ENCODE measurements at regions not wholly inside any gene's neighbourhood (a gene's known extent, or its start where the extent isn't known, plus 50 kb on each side); places are given as distances from the start of the nearest gene placed in this dataset.

- no peak for TF ChIP-seq JUND (IDR thresholded peaks at IDR 0.05)
- no peak for TF ChIP-seq EZH2 (IDR thresholded peaks at IDR 0.05)
- TF ChIP-seq, protein P1, sequence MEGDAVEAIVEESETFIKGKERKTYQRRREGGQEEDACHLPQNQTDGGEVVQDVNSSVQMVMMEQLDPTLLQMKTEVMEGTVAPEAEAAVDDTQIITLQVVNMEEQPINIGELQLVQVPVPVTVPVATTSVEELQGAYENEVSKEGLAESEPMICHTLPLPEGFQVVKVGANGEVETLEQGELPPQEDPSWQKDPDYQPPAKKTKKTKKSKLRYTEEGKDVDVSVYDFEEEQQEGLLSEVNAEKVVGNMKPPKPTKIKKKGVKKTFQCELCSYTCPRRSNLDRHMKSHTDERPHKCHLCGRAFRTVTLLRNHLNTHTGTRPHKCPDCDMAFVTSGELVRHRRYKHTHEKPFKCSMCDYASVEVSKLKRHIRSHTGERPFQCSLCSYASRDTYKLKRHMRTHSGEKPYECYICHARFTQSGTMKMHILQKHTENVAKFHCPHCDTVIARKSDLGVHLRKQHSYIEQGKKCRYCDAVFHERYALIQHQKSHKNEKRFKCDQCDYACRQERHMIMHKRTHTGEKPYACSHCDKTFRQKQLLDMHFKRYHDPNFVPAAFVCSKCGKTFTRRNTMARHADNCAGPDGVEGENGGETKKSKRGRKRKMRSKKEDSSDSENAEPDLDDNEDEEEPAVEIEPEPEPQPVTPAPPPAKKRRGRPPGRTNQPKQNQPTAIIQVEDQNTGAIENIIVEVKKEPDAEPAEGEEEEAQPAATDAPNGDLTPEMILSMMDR (IDR thresholded peaks at IDR 0.05 in 2 of 3, conservative IDR thresholded peaks at IDR 0.05 in 1 of 3; ENCODE audit: borderline replicate concordance in 1 of 3, insufficient read depth in 1 of 3, low read depth in 2 of 3, low read length in 2 of 3), result no peak
- no peak for TF ChIP-seq POLR2AphosphoS5 (IDR thresholded peaks at IDR 0.05; ENCODE audit: low read depth, low read length)
- TF ChIP-seq MAX (IDR thresholded peaks at IDR 0.05), result no peak
- no peak for TF ChIP-seq ZNF274 (IDR thresholded peaks at IDR 0.05; ENCODE audit: low read depth, low read length)
- TF ChIP-seq EGR1 (IDR thresholded peaks at IDR 0.05; ENCODE audit: low read depth), result no peak
- no peak for TF ChIP-seq RAD21 (IDR thresholded peaks at IDR 0.05; ENCODE audit: low read depth)
- no peak for TF ChIP-seq ZBTB33 (IDR thresholded peaks at IDR 0.05; ENCODE audit: extremely low read depth, insufficient replicate concordance, low read length)
- no peak for TF ChIP-seq EZH2phosphoT487 (IDR thresholded peaks at IDR 0.05; ENCODE audit: borderline replicate concordance)
- no peak for TF ChIP-seq TCF7L2 (IDR thresholded peaks at IDR 0.05; ENCODE audit: borderline replicate concordance, extremely low read depth, insufficient read depth, insufficient read length)
- TF ChIP-seq CBX3 (IDR thresholded peaks at IDR 0.05; ENCODE audit: low read depth), result no peak
- no peak for TF ChIP-seq POLR2A (IDR thresholded peaks at IDR 0.05; ENCODE audit: borderline replicate concordance, extremely low read depth, insufficient read depth, insufficient read length)
- TF ChIP-seq YY1 (IDR thresholded peaks at IDR 0.05; ENCODE audit: extremely low read depth, insufficient replicate concordance, low read depth, low read length), result no peak
Measured at GRCh38 chr2:133790711-133791110, 222.4 kb upstream of the NCKAP5 start.
